HG03432 (cell line): ENCODE measurements at regions not wholly inside any gene's neighbourhood (a gene's known extent, or its start where the extent isn't known, plus 50 kb on each side); places are given as distances from the start of the nearest gene placed in this dataset.
"Not testable (repeated sequence)": the region's sequence is repeated elsewhere in the genome, so short reads cannot be mapped to it uniquely, and the experiment has no call there.

ENCODE experiments used
- ATAC-seq: cut with Tn5 transposase; IDR thresholded peaks from one replicate; pipeline ENCODE4 v1.9.1; 2021; ENCODE audit warnings: mild to moderate bottlenecking, moderate library complexity; ENCODE audit not compliant: unreplicated experiment

DNA sequence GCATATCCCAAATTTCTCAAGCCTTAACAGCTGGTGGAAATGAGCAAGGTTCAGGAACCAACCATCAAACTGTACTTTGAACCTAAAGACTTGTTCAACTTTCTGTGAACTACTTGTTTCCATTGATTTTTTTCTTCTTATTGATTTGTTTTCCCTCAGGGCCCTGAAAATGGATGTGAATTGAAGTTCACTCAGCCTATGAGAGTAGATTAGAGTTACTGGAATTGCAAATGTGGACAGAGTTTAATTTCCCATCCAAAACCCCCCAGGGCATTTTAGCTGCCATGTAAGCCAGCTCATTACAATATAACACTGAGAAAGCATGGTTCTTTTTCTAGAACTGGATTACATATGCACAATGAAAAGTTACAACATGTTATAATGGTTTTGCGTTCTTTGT is 1105.7 kb downstream of the REEP3 start:
- ATAC-seq = no peak

- no peak for ATAC-seq
Measured at GRCh38 chr10:64630534-64630933, 1109.3 kb downstream of the REEP3 start.

DNA sequence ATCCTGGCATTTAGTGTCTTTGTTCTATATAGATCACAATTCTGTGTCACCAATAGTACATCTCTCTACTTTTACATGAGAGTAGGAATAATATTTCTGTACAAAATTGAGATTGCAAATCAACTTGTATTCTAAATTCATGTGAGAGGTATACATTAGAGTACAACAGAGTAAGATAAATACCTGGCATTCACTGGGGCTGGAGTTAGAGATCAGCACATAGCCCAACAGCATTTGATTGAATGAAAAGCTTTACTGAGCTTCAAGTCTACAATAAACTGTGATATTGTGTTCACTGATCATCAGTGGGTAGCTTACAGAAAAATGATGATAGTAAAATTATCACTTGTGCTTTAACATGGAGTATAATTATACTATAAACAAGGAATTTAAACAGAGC is 1114.7 kb downstream of the REEP3 start:
- ATAC-seq = no peak

DNA sequence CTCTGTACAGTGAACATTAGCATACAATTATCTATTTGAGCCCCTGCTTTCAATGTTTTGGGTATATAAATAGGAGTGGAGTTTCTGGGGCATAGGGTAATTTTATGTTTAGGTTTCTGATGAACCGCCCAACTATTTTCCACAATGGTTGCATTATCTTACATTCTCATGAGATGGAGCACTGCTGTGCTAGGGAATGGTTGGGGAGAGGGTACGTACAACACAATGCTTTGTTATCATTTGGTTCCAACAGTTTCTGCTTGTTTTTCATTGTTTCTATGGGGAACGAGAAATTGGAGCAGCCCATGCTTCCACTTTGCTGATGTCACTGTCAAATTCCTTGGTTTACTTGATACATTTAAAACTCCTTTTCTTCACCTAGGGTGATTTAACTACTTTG is 1115.3 kb downstream of the REEP3 start:
- no peak for ATAC-seq

DNA sequence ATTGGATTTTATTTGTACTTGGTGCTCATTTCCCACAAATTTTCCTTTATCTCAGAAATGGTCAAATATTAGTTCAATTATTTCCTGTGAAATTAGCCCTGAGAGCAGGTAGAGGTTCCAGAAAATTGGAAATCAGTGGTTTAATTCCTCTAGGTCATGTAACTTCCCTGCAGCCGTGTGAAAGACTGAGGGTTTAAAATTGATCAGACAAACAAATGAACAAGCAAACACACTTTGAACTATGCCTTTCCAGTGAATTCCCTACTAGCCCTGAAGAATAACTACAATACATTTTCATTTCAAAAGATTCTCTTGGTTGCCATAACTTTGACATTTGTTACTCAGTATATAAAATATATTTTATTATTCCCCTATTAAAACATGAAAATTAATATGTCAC is 1116.7 kb downstream of the REEP3 start:
- ATAC-seq = no peak

DNA sequence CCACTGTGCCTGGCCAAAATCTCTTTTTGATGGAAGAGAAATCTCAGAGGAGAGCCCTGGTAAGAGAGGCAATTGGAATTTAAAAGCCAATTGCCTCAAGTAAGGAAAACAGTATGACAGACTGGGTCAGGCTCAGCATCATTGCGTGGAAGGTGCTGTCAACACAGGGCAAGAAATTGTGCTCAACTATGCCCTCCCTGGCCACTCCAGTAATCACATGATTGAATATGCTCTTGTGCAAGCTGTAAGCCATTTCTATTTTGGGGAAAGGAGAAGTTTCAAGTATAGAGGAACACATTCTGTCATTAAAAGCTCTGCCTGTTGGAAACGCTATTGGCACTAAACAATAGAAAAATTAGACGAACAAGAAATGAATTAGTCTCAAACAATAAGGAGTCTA is 1127.7 kb downstream of the REEP3 start:
- peak; percentile 67 for ATAC-seq

DNA sequence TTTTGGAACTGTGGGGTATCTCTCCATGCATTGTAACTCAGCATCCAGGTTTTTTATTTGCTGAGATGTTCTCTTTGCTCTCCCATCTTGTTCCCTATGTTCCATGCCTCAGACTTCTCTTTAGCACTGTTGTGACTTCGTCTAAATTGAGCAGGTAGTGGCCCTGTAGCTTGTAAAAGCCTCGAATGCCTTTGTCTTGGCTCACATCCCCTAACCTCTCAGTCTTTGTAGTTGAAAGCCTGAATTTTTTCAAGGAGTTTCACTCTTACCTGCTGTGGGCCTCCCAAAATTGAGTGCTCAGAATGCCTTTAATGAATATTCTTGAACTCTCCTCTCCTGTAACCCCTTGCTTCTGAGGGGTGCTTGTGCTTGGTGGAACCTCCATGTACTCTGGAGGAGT is 1137.3 kb downstream of the REEP3 start:
- ATAC-seq = no peak

GRCh38 chr10:64659311-64659710 is 1138.1 kb downstream of the REEP3 start:
- ATAC-seq = no peak

- ATAC-seq = no peak
Measured at GRCh38 chr10:64682043-64682442, 1160.8 kb downstream of the REEP3 start.

DNA sequence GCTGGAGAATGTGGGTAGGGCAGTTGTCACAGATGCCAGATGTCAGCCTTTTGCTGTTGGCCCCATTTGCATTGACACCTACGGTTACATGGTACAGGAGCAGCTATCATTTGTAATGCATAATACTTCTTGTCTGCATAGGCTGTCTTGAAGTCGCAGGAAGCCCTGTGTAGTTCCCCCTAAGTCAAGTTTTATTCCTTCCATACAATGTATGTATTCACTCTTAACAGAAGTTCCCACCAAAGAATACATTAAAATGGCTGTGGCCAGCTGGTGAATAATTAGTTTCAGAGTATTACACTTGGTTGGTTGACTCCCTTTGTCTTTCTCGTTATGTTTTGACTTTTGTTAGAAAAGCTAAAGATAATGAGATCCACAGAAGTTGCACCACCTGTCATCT is 1169.0 kb downstream of the REEP3 start:
- ATAC-seq = no peak

GRCh38 chr10:64699244-64699643 is 1178.0 kb downstream of the REEP3 start:
- ATAC-seq = no peak

- ATAC-seq = not testable (repeated sequence)
Measured at GRCh38 chr10:64702086-64702485, 1180.9 kb downstream of the REEP3 start.

DNA sequence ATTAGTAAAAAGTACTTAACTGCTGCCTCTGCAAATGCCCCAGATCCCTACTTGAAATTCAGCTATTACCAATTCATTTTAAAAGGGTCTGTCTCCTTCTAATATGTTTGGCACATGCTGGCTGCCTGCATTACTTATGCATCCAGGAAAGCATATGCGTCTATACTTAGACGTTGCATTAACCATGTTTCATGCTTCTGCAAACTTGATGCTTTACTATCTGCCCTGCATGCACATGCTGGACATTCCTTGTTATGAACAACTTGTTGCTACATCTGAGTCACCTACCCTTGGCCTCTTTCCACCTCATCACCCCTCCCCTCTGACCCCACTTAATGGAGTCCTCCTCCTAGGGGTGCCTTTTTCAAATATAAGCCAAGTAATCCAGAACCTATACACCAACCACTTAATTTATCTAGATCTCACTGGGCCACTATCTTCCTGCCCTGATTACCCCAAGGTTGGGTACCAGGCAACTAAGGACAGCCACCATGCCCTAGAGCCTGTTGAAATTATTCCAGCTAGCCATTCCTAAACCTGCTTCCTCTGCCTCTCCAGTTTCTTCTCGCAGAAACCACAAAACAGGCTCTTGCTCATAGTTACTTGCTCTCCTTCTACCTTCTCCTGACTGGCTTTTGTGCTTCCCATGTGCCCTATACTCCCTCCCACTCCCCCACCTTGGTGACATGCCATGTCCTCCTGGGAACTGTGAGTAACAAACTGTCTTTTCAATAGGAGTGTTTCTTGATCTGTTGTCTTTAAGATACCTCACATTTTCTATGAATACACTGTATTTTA is 1187.9 kb downstream of the REEP3 start:
- ATAC-seq = no peak

DNA sequence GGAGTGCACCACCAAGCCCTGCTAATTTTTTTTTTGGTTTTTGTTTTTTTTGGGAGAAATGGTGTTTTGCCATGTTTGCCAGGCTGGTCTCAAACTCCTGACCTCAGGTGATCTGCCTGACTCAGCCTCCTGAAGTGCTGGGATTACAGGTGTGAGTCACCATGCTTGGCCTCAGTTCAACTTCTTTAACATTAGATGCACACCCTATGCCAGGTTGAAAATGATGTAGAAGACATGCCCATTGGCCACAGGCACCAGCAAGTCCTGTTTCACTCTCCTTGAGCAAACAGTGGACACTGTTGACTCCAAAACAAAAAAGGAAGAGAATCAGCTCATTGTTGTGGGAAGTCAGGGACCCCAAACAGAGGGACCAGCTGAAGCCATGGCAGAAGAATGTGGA is 1205.3 kb downstream of the REEP3 start:
- ATAC-seq = no peak

DNA sequence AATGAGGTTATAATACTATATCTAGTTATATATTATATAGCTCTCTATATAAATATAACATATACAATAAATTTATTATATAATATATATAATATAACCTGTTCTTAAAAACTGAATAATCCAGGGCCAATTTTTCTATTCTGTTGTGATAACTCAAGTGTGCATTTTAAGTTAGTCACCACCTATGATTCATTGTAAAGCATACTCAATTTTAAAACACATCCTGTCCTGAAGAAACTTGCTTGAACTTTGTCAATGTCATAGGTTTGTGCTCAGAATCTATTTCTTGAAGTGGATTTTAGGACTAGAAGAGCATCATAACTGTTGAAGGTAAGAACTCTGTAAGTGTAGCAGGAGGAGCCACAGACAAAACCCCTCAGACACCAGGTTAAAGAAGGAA is 1209.8 kb downstream of the REEP3 start:
- no peak for ATAC-seq

DNA sequence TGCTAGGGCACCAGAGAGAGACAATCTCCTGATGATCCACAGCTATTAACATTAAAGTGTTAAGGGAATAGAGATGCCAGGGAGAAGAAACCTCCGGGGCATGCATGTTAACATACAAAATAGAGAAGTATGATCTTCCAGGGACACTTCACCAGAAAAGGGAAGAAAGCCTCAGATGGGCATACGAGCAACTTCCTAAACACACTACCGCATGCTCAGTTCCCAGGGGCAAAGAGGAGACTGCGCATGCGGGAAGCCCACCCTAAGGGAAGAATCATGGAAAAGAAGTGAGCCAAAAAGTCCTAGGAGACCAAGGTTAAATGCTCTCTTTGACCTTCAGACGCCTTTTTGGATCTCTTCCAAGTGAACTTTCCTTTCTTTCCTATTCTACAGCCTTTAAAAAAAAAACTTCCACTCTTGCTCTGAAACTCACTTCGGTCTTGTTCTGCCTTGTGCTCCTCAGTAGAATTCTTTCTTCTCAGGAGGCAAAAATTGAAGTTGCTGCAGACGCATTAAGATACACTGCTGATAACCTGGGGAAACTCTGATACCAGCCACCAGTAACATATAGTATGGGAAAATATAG is 1211.3 kb downstream of the REEP3 start:
- ATAC-seq = no peak

- ATAC-seq = peak; percentile 69
Measured at GRCh38 chr10:64733980-64734379, 1212.8 kb downstream of the REEP3 start.

GRCh38 chr10:64738462-64738861 is 1217.3 kb downstream of the REEP3 start:
- ATAC-seq = no peak

DNA sequence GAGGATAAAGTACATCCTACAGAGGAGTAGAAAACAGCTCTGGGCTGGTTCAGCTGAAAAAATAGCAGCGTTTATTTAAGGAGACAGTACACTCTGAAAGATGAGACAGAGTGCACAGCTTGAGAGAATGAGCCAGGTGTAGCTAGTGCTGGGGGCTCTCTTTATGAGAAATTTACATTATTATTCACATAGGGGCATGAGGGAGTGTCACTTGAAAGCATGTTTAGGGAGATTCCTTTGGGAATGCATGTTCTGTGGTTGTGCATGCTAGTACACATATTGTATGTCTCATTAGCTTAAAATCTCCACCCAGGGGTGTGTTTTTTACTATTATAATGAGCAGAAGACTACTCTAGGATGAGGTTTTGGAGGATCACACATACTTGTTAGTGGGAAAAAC is 1224.4 kb downstream of the REEP3 start:
- no peak for ATAC-seq

DNA sequence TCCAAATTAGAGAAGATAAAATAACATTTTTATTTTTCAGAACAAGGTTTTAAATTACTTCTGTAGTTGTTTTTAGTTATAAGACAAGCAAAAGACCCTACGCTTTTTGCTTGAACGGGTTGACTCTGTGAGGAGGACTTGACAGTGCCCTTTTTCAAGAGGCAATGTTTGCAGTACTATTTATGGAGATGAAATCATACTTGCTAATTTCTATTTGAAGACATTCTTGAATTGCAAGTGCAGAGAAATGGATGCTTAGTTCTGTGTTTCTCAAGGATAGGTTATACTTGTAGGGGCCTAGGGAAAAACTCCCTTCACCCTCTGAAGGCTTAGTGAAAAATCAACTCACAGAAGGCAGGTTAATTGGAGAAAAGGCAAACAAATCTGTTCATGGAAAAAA is 1229.5 kb downstream of the REEP3 start:
- no peak for ATAC-seq

GRCh38 chr10:64753516-64753915 is 1232.3 kb downstream of the REEP3 start:
- no peak for ATAC-seq

GRCh38 chr10:64760371-64760770 is 1239.2 kb downstream of the REEP3 start:
- no peak for ATAC-seq

GRCh38 chr10:64762861-64763260 is 1241.7 kb downstream of the REEP3 start:
- ATAC-seq = no peak
